ENCODE measurements at regions not wholly inside any gene's neighbourhood (a gene's known extent, or its start where the extent isn't known, plus 50 kb on each side); places are given as distances from the start of the nearest gene placed in this dataset.

DNA sequence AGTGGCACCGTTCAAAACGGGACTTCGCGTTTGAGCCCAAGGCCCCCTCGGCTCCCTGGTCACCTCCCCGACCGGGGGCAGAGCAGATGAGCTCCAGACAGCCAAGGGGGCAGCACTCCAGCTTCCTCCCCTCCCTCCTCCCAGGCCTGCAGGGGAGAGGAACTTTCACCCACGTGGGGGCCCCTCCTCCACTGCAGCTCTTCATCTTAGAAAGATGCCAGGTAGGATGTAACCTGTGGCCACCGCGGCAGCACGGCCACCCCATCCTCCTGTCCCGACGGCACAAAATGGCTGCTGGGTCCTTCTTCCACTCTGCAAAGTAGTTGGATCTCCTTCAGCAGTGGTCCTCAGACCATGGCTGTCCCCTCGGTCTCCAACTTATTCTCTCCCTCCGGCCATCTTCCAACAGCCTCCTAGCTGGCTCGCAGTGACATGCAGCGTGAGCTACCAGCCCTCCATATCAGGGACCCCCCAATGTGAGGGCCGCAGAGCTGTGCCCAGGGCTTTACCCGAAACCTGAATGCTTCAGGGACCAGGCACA is 94.5 kb upstream of the ID2 start:
- H3K9me3 ChIP-seq (replicated peaks; ENCODE audit: control insufficient read depth, low read depth, low read length): no peaks in the 10 kb centered on the region
- no peaks in the 10 kb centered on the region for H3K36me3 ChIP-seq (ENCODE audit: control insufficient read depth, insufficient read depth, low read length)
- H3K4me1 ChIP-seq (ENCODE audit: control insufficient read depth, insufficient read depth, low read length): peaks cover 21% of the 10 kb centered on the region
- WGBS (ENCODE audit: insufficient coverage): 56% methylated on average over 17 of the region's 19 CpGs
- DNase-seq: no peak
- H3K4me3 ChIP-seq (ENCODE audit: low read length): no peak overlapping the region
- H3K27me3 ChIP-seq (ENCODE audit: control insufficient read depth, insufficient read depth, low read length): no peaks in the 10 kb centered on the region
- no peak overlapping the region for H3K27ac ChIP-seq (ENCODE audit: low read length)

DNA sequence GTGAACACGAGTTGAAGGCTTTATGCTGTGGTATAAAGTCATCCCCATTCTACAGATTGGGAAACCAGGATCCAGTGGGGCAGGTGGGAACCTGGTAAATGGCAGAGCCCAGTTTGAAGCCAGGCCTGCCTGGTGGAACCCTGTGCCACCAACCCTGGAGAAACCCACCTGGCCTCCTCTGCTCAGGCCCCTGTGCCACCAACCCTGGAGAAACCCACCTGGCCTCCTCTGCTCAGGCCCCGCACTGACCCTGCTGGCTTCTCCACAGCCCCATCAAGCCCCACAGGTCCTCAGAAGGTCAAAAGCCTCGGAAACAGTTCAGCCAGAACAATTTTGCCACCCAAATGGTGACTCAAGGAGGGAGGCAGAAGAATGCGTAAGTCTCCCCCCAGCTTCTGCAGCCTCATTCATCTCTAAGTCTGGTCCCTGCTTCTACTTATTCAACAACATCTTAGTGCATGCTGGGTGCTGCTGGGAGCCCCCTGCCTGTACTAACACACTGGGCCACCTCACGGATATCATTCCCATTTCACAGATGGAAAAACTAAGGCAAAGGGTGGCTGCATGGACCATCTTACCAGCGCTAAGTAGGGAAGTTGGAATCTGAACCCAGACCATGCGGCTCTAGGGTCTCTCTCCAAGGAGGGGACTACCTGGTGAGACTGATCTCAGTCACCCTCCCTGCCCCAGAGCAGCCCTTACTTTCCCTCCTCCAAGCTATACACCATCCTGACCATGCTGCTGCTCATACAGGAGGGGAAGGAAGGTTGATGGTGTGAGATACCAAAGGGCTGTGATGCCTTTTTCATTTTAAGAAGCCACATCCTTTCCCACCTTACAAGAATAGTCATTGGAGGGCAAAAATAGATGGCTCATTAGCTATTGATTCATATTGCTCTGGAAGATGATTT is 93.7 kb upstream of the ID2 start:
- 90% methylated on average over 2 of the region's 7 CpGs for WGBS (ENCODE audit: insufficient coverage)
- peaks cover 21% of the 10 kb centered on the region for H3K4me1 ChIP-seq (ENCODE audit: control insufficient read depth, insufficient read depth, low read length)
- H3K36me3 ChIP-seq (ENCODE audit: control insufficient read depth, insufficient read depth, low read length): no peaks in the 10 kb centered on the region
- no peak for DNase-seq
- H3K4me3 ChIP-seq (ENCODE audit: low read length): no peak overlapping the region
- H3K27ac ChIP-seq (ENCODE audit: low read length): no peak overlapping the region
- no peaks in the 10 kb centered on the region for H3K9me3 ChIP-seq (replicated peaks; ENCODE audit: control insufficient read depth, low read depth, low read length)
- peaks cover 2% of the 10 kb centered on the region for H3K27me3 ChIP-seq (ENCODE audit: control insufficient read depth, insufficient read depth, low read length)

DNA sequence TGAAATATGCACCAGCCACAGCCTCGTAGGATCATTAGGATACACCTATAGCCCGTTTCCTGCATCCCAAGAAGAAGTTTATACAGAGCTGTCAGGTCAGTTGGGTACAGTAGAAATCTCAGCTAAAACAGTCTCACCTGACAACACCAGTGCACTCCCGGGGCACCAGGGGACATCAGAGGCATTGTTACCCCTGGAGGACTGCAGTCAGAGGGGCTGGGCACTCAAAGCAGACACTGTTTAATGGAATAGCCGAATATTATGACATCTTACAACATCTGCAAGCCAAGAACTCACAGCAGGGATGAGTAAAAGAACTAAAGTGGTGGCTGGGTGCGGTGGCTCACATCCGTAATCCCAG is 93.0 kb upstream of the ID2 start:
- no peak for DNase-seq
- WGBS (ENCODE audit: insufficient coverage): 93% methylated on average over 2 of the region's 6 CpGs
- no peaks in the 10 kb centered on the region for H3K9me3 ChIP-seq (replicated peaks; ENCODE audit: control insufficient read depth, low read depth, low read length)
- no peak overlapping the region for H3K27ac ChIP-seq (ENCODE audit: low read length)
- no peak overlapping the region for H3K4me3 ChIP-seq (ENCODE audit: low read length)
- peaks cover 2% of the 10 kb centered on the region for H3K27me3 ChIP-seq (ENCODE audit: control insufficient read depth, insufficient read depth, low read length)
- H3K4me1 ChIP-seq (ENCODE audit: control insufficient read depth, insufficient read depth, low read length): peaks cover 16% of the 10 kb centered on the region
- no peaks in the 10 kb centered on the region for H3K36me3 ChIP-seq (ENCODE audit: control insufficient read depth, insufficient read depth, low read length)

DNA sequence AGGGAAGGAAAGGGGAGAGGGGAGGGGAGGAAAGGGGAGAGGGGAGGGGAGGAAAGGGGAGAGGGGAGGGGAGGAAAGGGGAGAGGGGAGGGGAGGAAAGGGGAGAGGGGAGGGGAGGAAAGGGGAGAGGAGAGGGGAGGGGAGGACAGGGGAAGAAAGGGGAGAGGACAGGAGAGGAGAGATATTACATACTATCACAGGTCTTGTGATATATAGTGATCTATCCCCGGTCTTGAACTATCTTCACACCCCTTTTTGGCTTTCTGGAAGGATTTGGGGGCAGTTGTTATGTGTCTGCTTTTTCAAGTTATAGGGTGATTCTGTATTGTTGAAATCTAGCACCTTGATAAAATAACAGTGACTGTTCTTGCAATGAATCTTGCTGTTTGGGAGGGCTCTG is 92.1 kb upstream of the ID2 start:
- no peaks in the 10 kb centered on the region for H3K36me3 ChIP-seq (ENCODE audit: control insufficient read depth, insufficient read depth, low read length)
- peaks cover 14% of the 10 kb centered on the region for H3K4me1 ChIP-seq (ENCODE audit: control insufficient read depth, insufficient read depth, low read length)
- H3K27ac ChIP-seq (ENCODE audit: low read length): no peak overlapping the region
- WGBS (ENCODE audit: insufficient coverage): no CpG with 5 or more reads among the region's 1 CpG
- H3K9me3 ChIP-seq (replicated peaks; ENCODE audit: control insufficient read depth, low read depth, low read length): no peaks in the 10 kb centered on the region
- no peak overlapping the region for H3K4me3 ChIP-seq (ENCODE audit: low read length)
- H3K27me3 ChIP-seq (ENCODE audit: control insufficient read depth, insufficient read depth, low read length): peaks cover 2% of the 10 kb centered on the region
- no peak for DNase-seq

- peaks cover 2% of the 10 kb centered on the region for H3K27me3 ChIP-seq (ENCODE audit: control insufficient read depth, insufficient read depth, low read length)
- no peak for DNase-seq
- H3K36me3 ChIP-seq (ENCODE audit: control insufficient read depth, insufficient read depth, low read length): no peaks in the 10 kb centered on the region
- no peak overlapping the region for H3K4me3 ChIP-seq (ENCODE audit: low read length)
- WGBS (ENCODE audit: insufficient coverage): no CpG with 5 or more reads among the region's 6 CpGs
- peaks cover 14% of the 10 kb centered on the region for H3K4me1 ChIP-seq (ENCODE audit: control insufficient read depth, insufficient read depth, low read length)
- no peaks in the 10 kb centered on the region for H3K9me3 ChIP-seq (replicated peaks; ENCODE audit: control insufficient read depth, low read depth, low read length)
- H3K27ac ChIP-seq (ENCODE audit: low read length): no peak overlapping the region
These were observed 90.9 kb upstream of the ID2 start for GRCh38 chr2:8590938-8591337.

DNA sequence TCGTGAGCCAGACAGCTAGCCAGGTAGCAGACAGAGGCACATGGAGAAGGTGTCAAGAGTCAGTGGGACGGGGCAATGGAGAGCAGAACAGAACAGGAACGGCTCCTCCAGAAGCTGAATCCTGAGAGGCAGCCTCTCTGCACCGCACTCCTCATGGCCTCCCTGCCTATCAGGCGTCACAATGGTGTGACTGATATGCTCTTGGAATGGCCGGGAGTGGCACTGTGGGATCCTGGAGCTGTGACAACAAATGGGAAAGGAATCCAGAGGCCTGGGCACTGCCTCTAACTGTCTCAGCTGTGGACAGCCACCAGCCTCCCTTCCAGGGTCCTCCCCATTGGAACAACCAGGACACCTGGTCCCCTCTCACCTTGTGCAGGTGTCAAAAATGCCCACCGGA is 89.1 kb upstream of the ID2 start:
- no peak overlapping the region for H3K27ac ChIP-seq (ENCODE audit: low read length)
- DNase-seq: no peak
- 63% methylated on average over 7 of the region's 7 CpGs for WGBS (ENCODE audit: insufficient coverage)
- H3K4me3 ChIP-seq (ENCODE audit: low read length): no peak overlapping the region
- H3K9me3 ChIP-seq (replicated peaks; ENCODE audit: control insufficient read depth, low read depth, low read length): no peaks in the 10 kb centered on the region
- H3K4me1 ChIP-seq (ENCODE audit: control insufficient read depth, insufficient read depth, low read length): peaks cover 4% of the 10 kb centered on the region
- H3K36me3 ChIP-seq (ENCODE audit: control insufficient read depth, insufficient read depth, low read length): no peaks in the 10 kb centered on the region
- peaks cover 2% of the 10 kb centered on the region for H3K27me3 ChIP-seq (ENCODE audit: control insufficient read depth, insufficient read depth, low read length)

DNA sequence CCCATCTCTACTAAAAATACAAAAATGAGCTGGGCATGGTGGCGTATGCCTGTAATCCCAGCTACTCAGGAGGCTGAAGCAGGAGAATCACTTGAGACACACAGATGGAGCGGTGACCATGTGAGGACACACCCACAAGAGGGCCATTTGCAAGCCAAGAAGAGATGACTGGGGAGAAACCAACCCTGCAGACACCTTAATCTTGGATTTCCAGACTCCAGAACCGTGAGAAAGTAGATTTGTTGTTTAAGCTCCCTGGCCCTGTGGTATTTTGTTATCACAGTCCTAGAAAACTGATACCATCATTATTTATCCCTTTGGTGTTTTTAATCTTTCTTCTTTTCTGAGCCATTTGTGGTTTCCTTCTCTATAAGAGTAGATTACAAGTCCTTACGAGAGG is 88.6 kb upstream of the ID2 start:
- H3K4me3 ChIP-seq (ENCODE audit: low read length): no peak overlapping the region
- no peaks in the 10 kb centered on the region for H3K9me3 ChIP-seq (replicated peaks; ENCODE audit: control insufficient read depth, low read depth, low read length)
- no peak overlapping the region for H3K27ac ChIP-seq (ENCODE audit: low read length)
- H3K4me1 ChIP-seq (ENCODE audit: control insufficient read depth, insufficient read depth, low read length): peaks cover 4% of the 10 kb centered on the region
- H3K36me3 ChIP-seq (ENCODE audit: control insufficient read depth, insufficient read depth, low read length): no peaks in the 10 kb centered on the region
- no peak for DNase-seq
- 100% methylated on average over 2 of the region's 4 CpGs for WGBS (ENCODE audit: insufficient coverage)
- H3K27me3 ChIP-seq (ENCODE audit: control insufficient read depth, insufficient read depth, low read length): peaks cover 2% of the 10 kb centered on the region

GRCh38 chr2:8594731-8595427 is 87.0 kb upstream of the ID2 start:
- peaks cover 4% of the 10 kb centered on the region for H3K4me1 ChIP-seq (ENCODE audit: control insufficient read depth, insufficient read depth, low read length)
- H3K36me3 ChIP-seq (ENCODE audit: control insufficient read depth, insufficient read depth, low read length): no peaks in the 10 kb centered on the region
- WGBS (ENCODE audit: insufficient coverage): 66% methylated on average over 17 of the region's 18 CpGs
- no peak overlapping the region for H3K27ac ChIP-seq (ENCODE audit: low read length)
- H3K9me3 ChIP-seq (replicated peaks; ENCODE audit: control insufficient read depth, low read depth, low read length): no peaks in the 10 kb centered on the region
- no peak overlapping the region for H3K4me3 ChIP-seq (ENCODE audit: low read length)
- DNase-seq: no peak
- peaks cover 2% of the 10 kb centered on the region for H3K27me3 ChIP-seq (ENCODE audit: control insufficient read depth, insufficient read depth, low read length)

DNA sequence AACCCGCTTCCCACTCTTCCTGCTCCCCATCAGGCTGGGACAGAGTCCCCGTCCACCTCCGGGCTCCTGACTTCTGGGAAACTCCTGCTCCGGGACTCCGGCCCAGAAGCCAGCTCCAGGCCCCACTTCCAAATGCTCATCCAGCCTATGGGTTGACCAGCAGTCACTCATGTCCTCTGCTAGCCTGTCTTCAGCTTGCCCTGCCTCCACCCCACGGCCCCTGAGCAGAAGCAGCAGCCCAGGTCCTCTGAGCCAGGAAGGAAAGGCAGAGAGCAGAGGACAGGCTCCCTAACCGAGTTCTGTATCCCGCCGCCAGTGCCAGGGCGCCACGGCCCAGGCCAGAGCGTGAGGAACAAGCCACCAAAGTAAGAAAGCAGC is 86.4 kb upstream of the ID2 start:
- Histone ChIP-seq H3K36me3 (ENCODE audit: control insufficient read depth, insufficient read depth, low read length) (no peaks in the 10 kb centered on the region), H3K27ac (ENCODE audit: low read length) (no peak overlapping the region), H3K4me3 (ENCODE audit: low read length) (no peak overlapping the region), H3K9me3 (replicated peaks; ENCODE audit: control insufficient read depth, low read depth, low read length) (no peaks in the 10 kb centered on the region), H3K4me1 (ENCODE audit: control insufficient read depth, insufficient read depth, low read length) (peaks cover 4% of the 10 kb centered on the region), H3K27me3 (ENCODE audit: control insufficient read depth, insufficient read depth, low read length) (peaks cover 2% of the 10 kb centered on the region)
- WGBS (ENCODE audit: insufficient coverage): 80% methylated on average over 11 of the region's 12 CpGs
- DNase-seq: no peak

- no peak for DNase-seq
- H3K36me3 ChIP-seq (ENCODE audit: control insufficient read depth, insufficient read depth, low read length): no peaks in the 10 kb centered on the region
- H3K27me3 ChIP-seq (ENCODE audit: control insufficient read depth, insufficient read depth, low read length): peaks cover 2% of the 10 kb centered on the region
- no peak overlapping the region for H3K4me3 ChIP-seq (ENCODE audit: low read length)
- peaks cover 4% of the 10 kb centered on the region for H3K4me1 ChIP-seq (ENCODE audit: control insufficient read depth, insufficient read depth, low read length)
- no peaks in the 10 kb centered on the region for H3K9me3 ChIP-seq (replicated peaks; ENCODE audit: control insufficient read depth, low read depth, low read length)
- 76% methylated on average over 24 of the region's 27 CpGs for WGBS (ENCODE audit: insufficient coverage)
- H3K27ac ChIP-seq (ENCODE audit: low read length): no peak overlapping the region
These were observed 85.8 kb upstream of the ID2 start for GRCh38 chr2:8595811-8596600.

All from muscle of leg (tissue), 3 donors.